Psoas muscle (tissue), 7 donors: ENCODE measurements at regions not wholly inside any gene's neighbourhood (a gene's known extent, or its start where the extent isn't known, plus 50 kb on each side); places are given as distances from the start of the nearest gene placed in this dataset.

Experiments
- ATAC-seq, 4 donors: fragments of 200-7000 bp; cut with Tn5 transposase; one replicate each; pipeline ENCODE4 v1.9.1; 2020; ENCODE audit warnings: moderate library complexity in 3 of 4, mild to moderate bottlenecking in 2 of 4
- DNase-seq, 2 donors: peaks; one replicate each; pipeline ENCODE4 v3.0.0-alpha.2; 2020
- H3K27ac ChIP-seq: fragments of 200-600 bp; one replicate; pipeline ENCODE4 v1.8.0; 2022
- H3K27me3 ChIP-seq, 3 donors: fragments of 200-600 bp in 1 of 3; one replicate each; pipeline versions ENCODE4 v1.6.1 to v1.8.0; 2013 to 2022; ENCODE audit warnings: low read length in 2 of 3, mild to moderate bottlenecking in 2 of 3, moderate library complexity in 1 of 3; ENCODE audit not compliant: insufficient read depth in 3 of 3
- H3K36me3 ChIP-seq, 2 donors: fragments of 200-600 bp in 1 of 2; one replicate each; pipeline versions ENCODE4 v1.6.1 to v1.8.0; 2013 to 2022; ENCODE audit warnings: low read depth in 1 of 2, mild to moderate bottlenecking in 1 of 2, moderate library complexity in 1 of 2; ENCODE audit not compliant: insufficient read depth in 1 of 2
- H3K4me1 ChIP-seq: fragments of 200-600 bp; one replicate; pipeline ENCODE4 v1.8.0; 2022
- H3K4me3 ChIP-seq: fragments of 200-600 bp; one replicate; pipeline ENCODE4 v1.8.0; 2022; ENCODE audit warnings: mild to moderate bottlenecking
- H3K9me3 ChIP-seq: fragments of 200-600 bp; one replicate; pipeline ENCODE4 v1.8.0; 2022
- WGBS, 3 donors: extraction: QIAGEN DNeasy Blood & Tissue Kit; methylation state at CpG; one replicate each; pipeline versions ENCODE4 v1.1.6 to v1.1.7; 2013; 5-methylcytosine and 5-hydroxymethylcytosine counted together
- intact Hi-C, 2 donors: fragments of 100-400 bp; cut with DNase I; formaldehyde crosslinking; loops; one replicate each; pipeline versions ENCODE4 v1.11.0 to v1.14.2; 2022
- TF ChIP-seq, protein P1 (sequence below): fragments of 200-600 bp; IDR thresholded peaks from one replicate; pipeline ENCODE4 v1.8.0; 2022; ENCODE audit warnings: antibody characterized with exemption
- donor health status: healthy with polysubstance abuse.
- donor health status: DM: no; HTN: no; CAD: no; lungs with moderate emphysema.
- donor health status: Bipolar disorder and iron deficiency.
- donor health status: healthy.
- donor health status: DM: yes; HTN: yes; CAD: no.
- donor health status: DM: no; HTN: no; CAD: no.
- donor health status: DM: yes; HTN: yes; CAD: no.

DNA sequence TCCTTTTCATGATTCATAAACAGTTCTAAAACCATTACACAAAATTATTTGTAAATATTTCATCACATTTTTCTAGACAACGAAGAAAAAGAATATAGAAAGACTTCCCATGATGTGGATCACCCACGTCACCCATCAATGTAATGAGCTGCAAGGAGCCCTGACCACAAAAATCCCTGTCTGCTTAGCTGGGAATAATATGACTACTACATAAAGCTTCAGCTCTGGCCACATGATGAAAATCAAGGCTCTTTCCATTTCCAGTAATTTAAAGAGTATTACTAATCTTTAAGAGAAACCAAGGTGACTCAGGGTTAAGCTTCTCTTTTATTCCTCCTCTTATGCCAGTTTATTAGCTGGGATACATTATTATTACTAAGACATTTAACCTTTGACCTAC lies 180.8 kb upstream of the CACNA2D1 start:
- WGBS, 3 donors = 76 to 82% (median 79%) methylated on average over 2 of the region's 2 CpGs
- Histone ChIP-seq H3K4me3 (no peak overlapping the region), H3K27me3 (peaks cover 0 to 3% (median 0%) of the 10 kb centered on the region in 3 donors), H3K27ac (no peak overlapping the region), H3K36me3 (no peaks in the 10 kb centered on the region), H3K9me3 (no peaks in the 10 kb centered on the region), H3K4me1 (no peaks in the 10 kb centered on the region)
- no peak for DNase-seq
- TF ChIP-seq, protein P1, sequence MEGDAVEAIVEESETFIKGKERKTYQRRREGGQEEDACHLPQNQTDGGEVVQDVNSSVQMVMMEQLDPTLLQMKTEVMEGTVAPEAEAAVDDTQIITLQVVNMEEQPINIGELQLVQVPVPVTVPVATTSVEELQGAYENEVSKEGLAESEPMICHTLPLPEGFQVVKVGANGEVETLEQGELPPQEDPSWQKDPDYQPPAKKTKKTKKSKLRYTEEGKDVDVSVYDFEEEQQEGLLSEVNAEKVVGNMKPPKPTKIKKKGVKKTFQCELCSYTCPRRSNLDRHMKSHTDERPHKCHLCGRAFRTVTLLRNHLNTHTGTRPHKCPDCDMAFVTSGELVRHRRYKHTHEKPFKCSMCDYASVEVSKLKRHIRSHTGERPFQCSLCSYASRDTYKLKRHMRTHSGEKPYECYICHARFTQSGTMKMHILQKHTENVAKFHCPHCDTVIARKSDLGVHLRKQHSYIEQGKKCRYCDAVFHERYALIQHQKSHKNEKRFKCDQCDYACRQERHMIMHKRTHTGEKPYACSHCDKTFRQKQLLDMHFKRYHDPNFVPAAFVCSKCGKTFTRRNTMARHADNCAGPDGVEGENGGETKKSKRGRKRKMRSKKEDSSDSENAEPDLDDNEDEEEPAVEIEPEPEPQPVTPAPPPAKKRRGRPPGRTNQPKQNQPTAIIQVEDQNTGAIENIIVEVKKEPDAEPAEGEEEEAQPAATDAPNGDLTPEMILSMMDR = no peak
- ATAC-seq = no peak
- intact Hi-C loops = no loop called here

DNA sequence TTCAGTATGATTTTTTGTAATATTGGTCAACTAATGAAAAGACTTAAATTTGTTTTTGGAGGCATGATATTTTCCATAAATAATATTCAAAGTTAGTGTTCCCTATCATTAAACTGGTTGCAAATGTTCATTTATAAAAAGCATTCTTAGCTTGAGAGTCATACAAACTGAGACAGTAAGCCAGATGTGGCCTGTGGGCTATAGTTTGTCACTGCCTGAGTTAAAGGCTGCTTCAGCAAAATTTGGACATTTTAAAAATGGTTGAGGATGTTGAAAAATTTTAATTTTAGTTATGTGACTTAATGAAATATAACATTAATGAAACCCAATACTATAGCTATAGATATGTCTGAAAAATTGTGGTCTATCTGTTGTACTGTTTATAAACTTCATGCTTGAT lies 180.2 kb upstream of the CACNA2D1 start:
- Histone ChIP-seq H3K27ac (no peak overlapping the region), H3K4me3 (no peak overlapping the region), H3K36me3 (no peaks in the 10 kb centered on the region), H3K9me3 (no peaks in the 10 kb centered on the region), H3K4me1 (no peaks in the 10 kb centered on the region), H3K27me3 (peaks cover 0 to 3% (median 0%) of the 10 kb centered on the region in 3 donors)
- intact Hi-C loops = no loop called here
- ATAC-seq (no peak), DNase-seq (no peak)
- TF ChIP-seq, protein P1 = no peak

DNA sequence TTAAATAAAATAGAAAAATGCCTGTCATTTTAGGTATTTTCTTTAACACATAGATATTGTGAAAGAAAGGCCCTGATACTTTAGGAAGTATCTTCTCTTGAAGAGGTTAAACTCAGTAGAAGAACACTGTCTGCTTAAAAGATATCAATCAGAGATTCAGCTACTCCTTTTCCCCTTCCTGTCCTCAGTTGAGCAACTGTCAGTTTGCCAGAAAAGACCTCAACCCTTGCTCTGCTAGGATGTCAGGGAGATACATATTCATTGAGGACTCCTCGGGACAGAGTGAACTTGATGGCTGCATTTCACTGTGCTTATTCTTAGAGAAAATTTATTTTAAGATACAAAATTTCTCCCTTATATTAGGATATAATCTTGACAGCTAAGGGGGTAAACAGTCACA lies 173.6 kb upstream of the CACNA2D1 start:
- intact Hi-C loops = no loop called here
- Histone ChIP-seq H3K27me3 (no peaks in the 10 kb centered on the region), H3K27ac (no peak overlapping the region), H3K9me3 (no peaks in the 10 kb centered on the region), H3K4me1 (no peaks in the 10 kb centered on the region), H3K4me3 (no peak overlapping the region), H3K36me3 (no peaks in the 10 kb centered on the region)
- ATAC-seq (no peak), DNase-seq (no peak)
- TF ChIP-seq, protein P1 = no peak
- 75 to 79% (median 76%) methylated on average over 1 of the region's 1 CpG for WGBS, 3 donors

DNA sequence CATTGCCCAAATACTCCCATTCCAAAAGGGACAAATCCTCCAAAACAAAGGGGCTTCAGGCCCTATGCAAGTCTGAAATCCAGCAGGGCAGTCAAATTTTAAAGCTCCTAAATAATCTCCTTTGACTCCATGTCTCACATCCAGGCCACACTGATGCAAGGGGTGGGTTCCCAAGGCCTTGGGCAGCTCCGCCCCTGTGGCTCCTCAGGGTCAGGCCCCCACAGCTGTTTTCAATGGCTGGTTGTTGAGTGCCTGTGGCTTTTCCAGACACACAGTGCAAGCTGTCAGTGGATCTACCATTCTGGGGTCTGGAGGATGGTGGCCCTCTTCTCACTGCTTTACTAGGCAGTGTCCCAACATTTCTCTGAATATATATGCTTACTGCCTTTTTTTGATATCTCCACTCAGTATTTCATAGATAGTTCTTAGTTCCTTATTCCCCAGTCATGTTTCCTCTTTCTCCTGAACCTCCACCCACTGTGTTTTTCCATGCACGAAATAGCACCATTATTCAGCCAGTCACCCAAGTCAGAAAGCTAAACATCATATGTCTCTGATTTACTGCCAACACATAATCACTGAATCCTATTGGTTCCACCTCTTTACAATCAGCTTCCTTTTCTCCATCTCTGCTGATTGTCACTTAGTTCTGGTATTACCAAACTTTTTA lies 172.6 kb upstream of the CACNA2D1 start:
- no peak overlapping the region for H3K4me3 ChIP-seq
- intact Hi-C loops = no loop called here
- no peaks in the 10 kb centered on the region for H3K36me3 ChIP-seq
- TF ChIP-seq, protein P1 = no peak
- H3K27ac ChIP-seq = no peak overlapping the region
- no peaks in the 10 kb centered on the region for H3K4me1 ChIP-seq
- no peak for DNase-seq
- no peaks in the 10 kb centered on the region for H3K27me3 ChIP-seq
- 72 to 84% (median 77%) methylated on average over 2 of the region's 2 CpGs for WGBS, 3 donors
- no peaks in the 10 kb centered on the region for H3K9me3 ChIP-seq
- no peak for ATAC-seq

DNA sequence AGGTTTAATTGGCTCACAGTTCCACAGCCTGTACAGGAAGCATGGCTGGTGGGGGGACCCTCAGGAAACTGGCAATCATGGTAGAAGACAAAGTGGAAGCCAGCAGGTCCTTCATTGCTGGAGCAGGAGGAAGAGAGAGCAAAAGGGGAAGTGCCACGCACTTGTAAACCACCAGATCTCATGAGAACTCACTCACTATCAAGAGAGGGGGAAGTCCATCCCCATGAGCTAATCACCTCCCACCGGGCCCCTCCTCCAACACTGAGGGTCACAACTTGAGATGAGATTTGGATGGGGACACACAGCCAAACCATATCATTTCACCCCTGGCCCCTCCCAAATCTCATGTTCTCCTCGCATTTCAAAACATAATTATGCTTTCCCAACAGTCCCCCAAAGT lies 171.9 kb upstream of the CACNA2D1 start:
- Histone ChIP-seq H3K27me3 (no peaks in the 10 kb centered on the region), H3K36me3 (no peaks in the 10 kb centered on the region), H3K9me3 (no peaks in the 10 kb centered on the region), H3K4me3 (no peak overlapping the region), H3K27ac (no peak overlapping the region), H3K4me1 (no peaks in the 10 kb centered on the region)
- ATAC-seq (no peak), DNase-seq (no peak)
- TF ChIP-seq, protein P1 = no peak
- intact Hi-C loops = no loop called here
- WGBS, 3 donors = 71 to 83% (median 73%) methylated on average over 3 of the region's 3 CpGs
